ENCODE measurements at regions not wholly inside any gene's neighbourhood (a gene's known extent, or its start where the extent isn't known, plus 50 kb on each side); places are given as distances from the start of the nearest gene placed in this dataset.
"Not testable (repeated sequence)": the region's sequence is repeated elsewhere in the genome, so short reads cannot be mapped to it uniquely, and the experiment has no call there.

DNA sequence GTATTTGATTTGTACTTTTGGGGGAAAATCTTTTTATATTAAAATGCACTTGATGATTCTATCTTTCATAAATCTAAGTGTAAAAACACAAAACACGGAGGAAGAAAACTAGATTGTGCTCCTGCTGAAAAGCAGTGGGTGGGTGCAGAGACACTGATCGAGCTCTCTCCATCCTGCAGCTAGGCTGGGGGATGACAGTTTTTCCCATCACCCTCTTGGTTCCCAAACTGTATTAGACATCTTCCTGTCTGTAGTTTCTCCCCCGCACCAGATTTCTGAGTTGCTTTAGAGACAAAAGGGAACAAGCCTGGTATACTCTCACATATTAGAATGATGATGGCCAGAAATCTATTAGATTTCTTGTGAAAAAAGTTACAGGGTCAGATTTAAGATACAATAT lies 99.6 kb downstream of the FAM114A2 start:
- Histone ChIP-seq H3K27ac (ENCODE audit: low read depth, low read length) (no peak overlapping the region), H3K4me1 (ENCODE audit: insufficient read depth, low read length) (no peaks in the 10 kb centered on the region), H3K4me2 (ENCODE audit: insufficient read depth, low read length) (no peak overlapping the region), H3K4me3 (ENCODE audit: insufficient read depth, low read length) (no peak overlapping the region), H3K79me2 (ENCODE audit: insufficient read depth, low read length) (no peaks in the 10 kb centered on the region), H3K9me3 (ENCODE audit: low read depth, low read length) (peaks cover 8% of the 10 kb centered on the region), H3K27me3 (ENCODE audit: insufficient read depth, low read length) (no peaks in the 10 kb centered on the region), H3K36me3 (ENCODE audit: insufficient read depth, low read length) (no peaks in the 10 kb centered on the region), H4K20me1 (ENCODE audit: insufficient read depth, low read length) (no peaks in the 10 kb centered on the region), H2AFZ (ENCODE audit: low read length) (no peak overlapping the region)
- TF ChIP-seq CTCF (IDR thresholded peaks at IDR 0.05; ENCODE audit: extremely low read depth, low read depth, low read length) = no peak
- DNase-seq (ENCODE audit: insufficient read length, low spot score, missing footprints) = no peak

GRCh38 chr5:153938191-153938842 lies 100.4 kb downstream of the FAM114A2 start:
- Histone ChIP-seq H3K9me3 (ENCODE audit: low read depth, low read length) (peaks cover 8% of the 10 kb centered on the region), H3K36me3 (ENCODE audit: insufficient read depth, low read length) (no peaks in the 10 kb centered on the region), H4K20me1 (ENCODE audit: insufficient read depth, low read length) (no peaks in the 10 kb centered on the region), H3K4me2 (ENCODE audit: insufficient read depth, low read length) (no peak overlapping the region), H3K4me3 (ENCODE audit: insufficient read depth, low read length) (no peak overlapping the region), H3K27me3 (ENCODE audit: insufficient read depth, low read length) (no peaks in the 10 kb centered on the region), H3K79me2 (ENCODE audit: insufficient read depth, low read length) (no peaks in the 10 kb centered on the region), H2AFZ (ENCODE audit: low read length) (no peak overlapping the region), H3K27ac (ENCODE audit: low read depth, low read length) (no peak overlapping the region), H3K4me1 (ENCODE audit: insufficient read depth, low read length) (no peaks in the 10 kb centered on the region)
- DNase-seq (ENCODE audit: insufficient read length, low spot score, missing footprints) = no peak
- no peak for TF ChIP-seq CTCF (IDR thresholded peaks at IDR 0.05; ENCODE audit: extremely low read depth, low read depth, low read length)

DNA sequence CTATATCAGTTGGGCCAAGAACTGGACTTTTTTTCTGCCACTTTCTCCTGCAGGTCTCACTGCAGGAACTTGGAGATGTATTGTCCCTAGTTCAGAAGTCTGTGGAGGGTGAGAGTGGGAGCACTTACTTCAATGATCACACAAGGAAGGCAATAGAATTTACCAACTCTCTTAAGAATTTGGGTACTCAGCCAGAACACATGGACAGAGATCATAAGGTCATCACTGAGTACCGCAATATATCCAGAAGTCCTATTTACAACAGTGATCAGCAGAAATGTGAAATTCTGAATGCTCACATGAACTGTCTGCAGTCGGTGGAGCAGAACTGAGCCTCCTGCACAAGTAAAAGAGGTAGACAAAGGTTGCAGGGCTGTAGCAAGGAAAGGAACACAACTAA lies 101.0 kb downstream of the FAM114A2 start:
- Histone ChIP-seq H3K36me3 (ENCODE audit: insufficient read depth, low read length) (no peaks in the 10 kb centered on the region), H2AFZ (ENCODE audit: low read length) (no peak overlapping the region), H3K4me3 (ENCODE audit: insufficient read depth, low read length) (no peak overlapping the region), H4K20me1 (ENCODE audit: insufficient read depth, low read length) (no peaks in the 10 kb centered on the region), H3K27me3 (ENCODE audit: insufficient read depth, low read length) (no peaks in the 10 kb centered on the region), H3K79me2 (ENCODE audit: insufficient read depth, low read length) (no peaks in the 10 kb centered on the region), H3K27ac (ENCODE audit: low read depth, low read length) (no peak overlapping the region), H3K4me2 (ENCODE audit: insufficient read depth, low read length) (no peak overlapping the region), H3K4me1 (ENCODE audit: insufficient read depth, low read length) (no peaks in the 10 kb centered on the region), H3K9me3 (ENCODE audit: low read depth, low read length) (peaks cover 8% of the 10 kb centered on the region)
- DNase-seq (ENCODE audit: insufficient read length, low spot score, missing footprints) = no peak
- TF ChIP-seq CTCF (IDR thresholded peaks at IDR 0.05; ENCODE audit: extremely low read depth, low read depth, low read length) = no peak

- H3K27me3 ChIP-seq (ENCODE audit: insufficient read depth, low read length); H3K9me3 ChIP-seq (ENCODE audit: low read depth, low read length); H2AFZ ChIP-seq (ENCODE audit: low read length); H3K79me2 ChIP-seq (ENCODE audit: insufficient read depth, low read length); H3K36me3 ChIP-seq (ENCODE audit: insufficient read depth, low read length); H3K4me3 ChIP-seq (ENCODE audit: insufficient read depth, low read length); H4K20me1 ChIP-seq (ENCODE audit: insufficient read depth, low read length); H3K4me1 ChIP-seq (ENCODE audit: insufficient read depth, low read length); H3K4me2 ChIP-seq (ENCODE audit: insufficient read depth, low read length); DNase-seq (ENCODE audit: insufficient read length, low spot score, missing footprints); H3K27ac ChIP-seq (ENCODE audit: low read depth, low read length): not testable (repeated sequence)
These were observed 103.6 kb downstream of the FAM114A2 start for GRCh38 chr5:153935151-153935550.
